RWPE2 (cell line): ENCODE measurements at regions not wholly inside any gene's neighbourhood (a gene's known extent, or its start where the extent isn't known, plus 50 kb on each side); places are given as distances from the start of the nearest gene placed in this dataset.

Experiments
- ATAC-seq: fragments of 200-7000 bp; cut with Tn5 transposase; 3 replicates; pipeline ENCODE4 v1.9.1; 2021; ENCODE audit warnings: low read depth
- DNase-seq: peaks from one replicate; pipeline ENCODE4 v3.0.0-alpha.2; 2020; ENCODE audit warnings: low spot score
- H3K27ac ChIP-seq: fragments of 450-650 bp; 2 replicates; pipeline ENCODE4 v1.5.1; 2017; ENCODE audit warnings: mild to moderate bottlenecking; ENCODE audit not compliant: poor library complexity, severe bottlenecking
- H3K27me3 ChIP-seq: fragments of 250-450 bp; sonication (Bioruptor Pico); 2 replicates; pipeline ENCODE4 v1.5.1; 2021; ENCODE audit warnings: mild to moderate bottlenecking, moderate library complexity; ENCODE audit not compliant: insufficient read depth, poor library complexity, severe bottlenecking
- H3K36me3 ChIP-seq: fragments of 250-450 bp; sonication (Bioruptor Pico); 2 replicates; pipeline ENCODE4 v1.5.1; 2020; ENCODE audit warnings: low read depth, mild to moderate bottlenecking, moderate library complexity
- H3K4me1 ChIP-seq: fragments of 250-450 bp; sonication (Bioruptor Pico); 2 replicates; pipeline ENCODE4 v1.5.1; 2021; ENCODE audit warnings: mild to moderate bottlenecking, moderate library complexity; ENCODE audit not compliant: insufficient read depth, poor library complexity, severe bottlenecking
- H3K4me3 ChIP-seq: fragments of 250-450 bp; sonication (Bioruptor Pico); 2 replicates; pipeline ENCODE4 v1.5.1; 2021; ENCODE audit warnings: mild to moderate bottlenecking, moderate library complexity; ENCODE audit not compliant: severe bottlenecking
- H3K9me3 ChIP-seq: fragments of 250-450 bp; sonication (Bioruptor Pico); 2 replicates; pipeline ENCODE4 v1.5.1; 2021; ENCODE audit warnings: mild to moderate bottlenecking, moderate library complexity; ENCODE audit not compliant: severe bottlenecking
- TF ChIP-seq, protein P1 (sequence below): fragments of 450-650 bp; IDR thresholded peaks from one replicate; pipeline ENCODE4 v1.5.1; 2017; ENCODE audit warnings: mild to moderate bottlenecking, moderate library complexity; ENCODE audit not compliant: poor library complexity, severe bottlenecking

DNA sequence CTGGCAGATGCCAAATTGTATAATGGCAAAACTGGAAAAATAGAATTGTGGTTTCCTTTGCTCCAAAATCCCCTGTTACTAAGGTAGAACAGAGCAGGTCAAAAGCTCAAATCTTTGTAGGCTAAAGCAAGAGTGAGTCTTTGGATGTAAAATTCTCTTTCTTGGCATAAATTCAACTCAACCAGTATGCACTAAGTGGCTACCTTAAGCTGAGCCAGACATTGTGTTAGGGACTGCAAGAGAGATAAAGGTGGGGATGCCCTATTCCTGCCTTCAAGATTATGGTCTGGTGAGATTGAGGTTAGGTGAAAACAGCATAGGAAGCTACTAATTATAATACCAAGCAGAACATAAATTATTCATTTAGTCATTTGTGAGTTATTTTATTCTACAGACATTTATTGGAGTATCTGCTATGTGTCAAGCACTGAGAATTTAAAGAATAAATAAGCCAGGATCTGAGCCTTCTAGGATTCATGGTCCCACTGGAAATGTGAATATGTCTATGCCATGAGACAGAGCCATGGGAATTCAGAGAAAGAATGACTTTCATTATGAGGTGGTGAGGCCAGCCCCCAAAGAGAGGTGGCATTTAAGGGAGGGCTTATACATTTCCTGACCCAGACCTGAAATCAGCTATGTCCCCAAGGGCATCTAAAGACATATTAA, 198.0 kb upstream of the NCKAP5 start:
- DNase-seq (no peak), ATAC-seq (no peak)
- TF ChIP-seq, protein P1, sequence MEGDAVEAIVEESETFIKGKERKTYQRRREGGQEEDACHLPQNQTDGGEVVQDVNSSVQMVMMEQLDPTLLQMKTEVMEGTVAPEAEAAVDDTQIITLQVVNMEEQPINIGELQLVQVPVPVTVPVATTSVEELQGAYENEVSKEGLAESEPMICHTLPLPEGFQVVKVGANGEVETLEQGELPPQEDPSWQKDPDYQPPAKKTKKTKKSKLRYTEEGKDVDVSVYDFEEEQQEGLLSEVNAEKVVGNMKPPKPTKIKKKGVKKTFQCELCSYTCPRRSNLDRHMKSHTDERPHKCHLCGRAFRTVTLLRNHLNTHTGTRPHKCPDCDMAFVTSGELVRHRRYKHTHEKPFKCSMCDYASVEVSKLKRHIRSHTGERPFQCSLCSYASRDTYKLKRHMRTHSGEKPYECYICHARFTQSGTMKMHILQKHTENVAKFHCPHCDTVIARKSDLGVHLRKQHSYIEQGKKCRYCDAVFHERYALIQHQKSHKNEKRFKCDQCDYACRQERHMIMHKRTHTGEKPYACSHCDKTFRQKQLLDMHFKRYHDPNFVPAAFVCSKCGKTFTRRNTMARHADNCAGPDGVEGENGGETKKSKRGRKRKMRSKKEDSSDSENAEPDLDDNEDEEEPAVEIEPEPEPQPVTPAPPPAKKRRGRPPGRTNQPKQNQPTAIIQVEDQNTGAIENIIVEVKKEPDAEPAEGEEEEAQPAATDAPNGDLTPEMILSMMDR, result no peak
- Histone ChIP-seq H3K9me3 (no peaks in the 10 kb centered on the region), H3K36me3 (no peaks in the 10 kb centered on the region), H3K4me3 (no peak overlapping the region), H3K27me3 (no peaks in the 10 kb centered on the region), H3K27ac (no peak overlapping the region), H3K4me1 (no peaks in the 10 kb centered on the region)

- no peaks in the 10 kb centered on the region for H3K9me3 ChIP-seq
- H3K36me3 ChIP-seq, result no peaks in the 10 kb centered on the region
- TF ChIP-seq, protein P1, result no peak
- ATAC-seq (no peak), DNase-seq (no peak)
- no peak overlapping the region for H3K27ac ChIP-seq
- no peaks in the 10 kb centered on the region for H3K27me3 ChIP-seq
- H3K4me1 ChIP-seq, result no peaks in the 10 kb centered on the region
- no peak overlapping the region for H3K4me3 ChIP-seq
Observed at GRCh38 chr2:133768256-133768655, 200.0 kb upstream of the NCKAP5 start.

- DNase-seq, result no peak
- Histone ChIP-seq H3K4me1 (no peaks in the 10 kb centered on the region), H3K27ac (no peak overlapping the region), H3K27me3 (no peaks in the 10 kb centered on the region), H3K9me3 (no peaks in the 10 kb centered on the region), H3K36me3 (no peaks in the 10 kb centered on the region), H3K4me3 (no peak overlapping the region)
- no peak for ATAC-seq
- TF ChIP-seq, protein P1, result no peak
Observed at GRCh38 chr2:133768658-133769435, 200.6 kb upstream of the NCKAP5 start.

DNA sequence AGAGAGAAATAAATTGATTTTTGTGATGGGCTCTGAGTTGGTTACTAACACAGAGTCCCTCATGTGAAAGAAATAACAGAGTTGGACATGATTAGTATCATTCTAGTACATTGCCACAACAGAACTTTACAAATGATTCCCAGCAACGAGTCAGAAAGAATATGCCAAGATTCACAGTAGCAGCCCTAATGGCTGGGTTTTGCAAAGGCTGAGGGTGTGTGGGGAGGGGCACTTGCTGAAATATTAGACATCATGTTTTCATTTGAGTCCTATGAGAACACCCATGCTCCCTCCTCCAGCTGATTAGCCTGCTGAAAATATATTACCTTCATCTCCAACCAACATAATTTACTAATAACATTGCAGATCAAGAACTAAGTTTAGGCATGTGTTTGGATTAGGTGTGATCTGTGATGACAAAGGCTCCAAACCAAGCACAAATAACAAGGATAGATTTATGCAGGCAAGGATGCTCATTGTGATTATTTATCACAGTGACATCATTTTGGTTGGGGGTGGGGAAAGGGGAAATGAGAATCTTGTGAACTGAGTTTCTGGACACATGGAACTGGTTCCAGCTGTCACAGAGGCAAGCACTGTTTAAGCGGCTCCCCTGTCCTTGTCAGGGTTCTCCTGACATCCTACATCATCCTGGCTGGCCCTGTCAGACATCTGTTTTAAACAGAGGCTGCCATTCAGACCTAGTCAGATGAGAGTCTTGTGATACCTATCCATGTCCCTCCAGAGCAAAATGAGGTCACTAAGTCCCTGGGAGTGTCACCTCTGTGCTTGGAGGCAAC, 205.8 kb upstream of the NCKAP5 start:
- Histone ChIP-seq H3K36me3 (no peaks in the 10 kb centered on the region), H3K27me3 (no peaks in the 10 kb centered on the region), H3K27ac (no peak overlapping the region), H3K4me3 (no peak overlapping the region), H3K9me3 (no peaks in the 10 kb centered on the region), H3K4me1 (no peaks in the 10 kb centered on the region)
- no peak for ATAC-seq
- DNase-seq, result no peak
- TF ChIP-seq, protein P1, result no peak
